SK-N-MC (cell line): ENCODE measurements at regions not wholly inside any gene's neighbourhood (a gene's known extent, or its start where the extent isn't known, plus 50 kb on each side); places are given as distances from the start of the nearest gene placed in this dataset.

ENCODE experiments used
- DNase-seq: peaks from one replicate; pipeline ENCODE4 v3.0.0-alpha.2; 2011; ENCODE audit warnings: low read depth, low spot score
- H3K27ac ChIP-seq: fragments of 200-600 bp; sonication (generic); 2 replicates; pipeline ENCODE4 v1.5.1; 2016; ENCODE audit warnings: mixed run types
- H3K36me3 ChIP-seq: fragments of 200-600 bp; sonication (generic); 2 replicates; pipeline ENCODE4 v1.6.1; 2017; ENCODE audit warnings: antibody characterized with exemption, low read length, mixed read lengths; ENCODE audit not compliant: insufficient read depth
- H3K4me3 ChIP-seq: fragments of 200-600 bp; sonication (generic); 2 replicates; pipeline ENCODE4 v1.5.1; 2016
- H3K9ac ChIP-seq: fragments of 200-600 bp; sonication (generic); 2 replicates; pipeline ENCODE4 v1.8.0; 2017; ENCODE audit warnings: mixed run types, mixed read lengths; ENCODE audit not compliant: insufficient read length
- H3K9me3 ChIP-seq: fragments of 200-600 bp; sonication (generic); 2 replicates; pipeline ENCODE4 v1.6.1; 2017; ENCODE audit warnings: low read depth, mild to moderate bottlenecking, antibody characterized with exemption, low read length, moderate library complexity, mixed read lengths
- EZH2 ChIP-seq: fragments of 200-600 bp; sonication (generic); IDR thresholded peaks from one replicate; pipeline ENCODE4 v1.6.1; 2017; ENCODE audit warnings: antibody characterized with exemption
- FOXP2 ChIP-seq: optimal IDR thresholded peaks from 2 replicates; pipeline ENCODE3; 2011; ENCODE audit warnings: mild to moderate bottlenecking, moderate library complexity; ENCODE audit not compliant: insufficient read depth; ENCODE audit errors: extremely low read length, control extremely low read depth
- POLR2AphosphoS5 ChIP-seq: IDR thresholded peaks from 2 replicates; pipeline ENCODE4 v1.6.1; 2012; ENCODE audit warnings: mild to moderate bottlenecking, low read depth, low read length, borderline replicate concordance

DNA sequence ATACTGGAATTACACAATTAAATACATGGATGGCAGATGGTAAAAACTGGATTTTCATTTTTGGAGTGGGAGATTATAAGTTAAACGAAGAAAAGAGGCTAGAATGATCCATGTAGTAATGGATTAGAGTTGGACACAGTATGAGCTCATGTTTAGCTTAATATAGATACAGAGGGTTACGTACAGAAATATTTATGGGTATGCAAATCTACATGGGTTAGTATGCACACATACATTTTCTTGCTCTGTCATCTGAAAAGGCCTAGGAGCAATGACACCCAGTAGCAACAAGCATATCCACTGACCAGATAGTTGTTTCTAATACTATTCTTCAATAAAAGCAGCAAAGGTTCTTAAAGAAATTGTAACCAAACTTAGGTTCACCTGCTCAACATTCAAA is 366.4 kb downstream of the SEMA3D start:
- no peak for TF ChIP-seq FOXP2
- no peak for TF ChIP-seq EZH2
- TF ChIP-seq POLR2AphosphoS5, result no peak
- H3K9me3 ChIP-seq, result no peaks in the 10 kb centered on the region
- H3K4me3 ChIP-seq, result no peak overlapping the region
- no peaks in the 10 kb centered on the region for H3K36me3 ChIP-seq
- H3K27ac ChIP-seq, result no peak overlapping the region
- H3K9ac ChIP-seq, result no peak overlapping the region
- no peak for DNase-seq

DNA sequence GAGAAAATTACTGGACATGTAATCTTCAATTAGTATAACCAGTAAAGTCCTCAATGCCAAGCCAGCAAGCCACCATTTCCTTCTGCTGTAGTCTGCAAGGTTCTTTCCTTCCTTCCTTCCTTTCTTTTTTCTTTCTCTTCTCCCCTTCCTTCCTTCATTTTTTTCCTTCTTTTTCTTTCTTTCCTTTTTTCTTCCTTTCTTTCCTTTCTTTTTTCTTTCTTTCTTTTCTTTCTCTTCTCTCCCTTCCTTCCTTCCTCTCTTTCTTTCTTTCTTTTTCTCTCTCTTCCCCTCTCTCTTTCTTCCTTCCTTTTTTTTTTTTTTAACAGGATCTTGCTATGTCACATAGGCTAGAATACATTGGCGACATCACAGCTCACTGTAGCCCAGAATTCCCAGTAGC is 369.8 kb downstream of the SEMA3D start:
- no peak for DNase-seq
- no peak for TF ChIP-seq EZH2
- TF ChIP-seq POLR2AphosphoS5, result no peak
- no peak for TF ChIP-seq FOXP2
- Histone ChIP-seq H3K27ac (no peak overlapping the region), H3K36me3 (no peaks in the 10 kb centered on the region), H3K4me3 (no peak overlapping the region), H3K9me3 (no peaks in the 10 kb centered on the region), H3K9ac (no peak overlapping the region)

DNA sequence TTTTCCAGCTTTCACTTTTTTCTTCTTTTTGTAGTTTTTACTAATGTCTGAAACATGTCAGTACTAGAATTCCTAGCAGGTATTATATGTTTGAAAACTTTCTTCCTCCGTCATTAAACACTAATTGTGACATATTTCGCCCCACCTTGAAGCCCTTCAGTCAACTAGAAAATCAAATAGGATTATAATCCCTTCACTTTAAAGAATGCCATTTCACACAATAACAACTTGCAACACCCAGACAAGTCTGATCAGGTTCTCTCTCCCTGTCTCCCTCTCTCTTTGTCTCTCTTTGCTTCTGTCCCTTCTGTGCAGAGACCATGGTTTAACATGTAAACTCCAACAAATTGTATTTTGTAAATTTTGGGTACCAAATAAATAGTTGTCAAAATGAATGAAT is 373.5 kb downstream of the SEMA3D start:
- TF ChIP-seq FOXP2, result no peak
- TF ChIP-seq EZH2, result no peak
- TF ChIP-seq POLR2AphosphoS5, result no peak
- Histone ChIP-seq H3K4me3 (no peak overlapping the region), H3K9ac (no peak overlapping the region), H3K36me3 (no peaks in the 10 kb centered on the region), H3K9me3 (no peaks in the 10 kb centered on the region), H3K27ac (no peak overlapping the region)
- no peak for DNase-seq

DNA sequence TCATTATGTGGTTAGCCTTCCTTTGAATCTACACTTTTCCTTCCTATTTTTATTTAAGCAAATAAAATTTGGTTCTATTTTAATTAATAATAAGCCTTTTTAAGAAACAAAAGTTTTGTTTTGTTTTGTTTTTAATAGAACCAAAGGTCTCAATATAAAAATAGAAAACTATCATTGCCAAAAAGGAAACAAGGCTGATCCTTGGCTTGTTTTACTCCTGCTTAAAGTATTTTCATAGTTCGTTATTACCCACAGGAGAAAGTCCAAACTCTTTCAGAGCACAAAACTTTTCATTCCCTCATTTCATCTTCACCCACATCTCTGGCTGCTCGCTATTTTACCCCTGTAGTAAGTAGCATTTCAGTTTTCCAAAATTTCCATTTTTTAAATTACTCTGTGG is 374.8 kb downstream of the SEMA3D start:
- DNase-seq, result no peak
- TF ChIP-seq EZH2 (no peak), POLR2AphosphoS5 (no peak), FOXP2 (no peak)
- Histone ChIP-seq H3K4me3 (no peak overlapping the region), H3K36me3 (no peaks in the 10 kb centered on the region), H3K9ac (no peak overlapping the region), H3K27ac (no peak overlapping the region), H3K9me3 (no peaks in the 10 kb centered on the region)

DNA sequence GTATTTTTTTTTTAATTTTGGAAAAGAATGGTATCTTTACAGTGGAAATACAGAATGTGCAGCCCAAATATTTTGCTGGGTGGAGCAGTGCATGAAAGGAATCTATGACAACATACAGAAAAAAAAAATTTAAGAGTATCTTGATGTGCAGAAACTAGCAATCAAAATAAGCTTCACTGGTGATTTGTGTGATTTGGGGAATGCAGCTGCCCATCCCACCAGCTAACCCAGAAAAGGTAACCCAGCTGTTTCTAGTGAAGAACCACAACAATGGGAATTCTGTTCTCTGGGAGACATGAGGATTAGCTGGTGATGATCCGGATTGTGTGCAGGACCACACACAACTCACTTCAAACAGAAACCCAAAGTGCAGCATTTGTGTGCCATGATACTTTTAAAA is 375.5 kb downstream of the SEMA3D start:
- no peak for DNase-seq
- TF ChIP-seq EZH2 (no peak), FOXP2 (no peak), POLR2AphosphoS5 (no peak)
- H3K9ac ChIP-seq, result no peak overlapping the region
- no peak overlapping the region for H3K27ac ChIP-seq
- no peaks in the 10 kb centered on the region for H3K36me3 ChIP-seq
- H3K9me3 ChIP-seq, result no peaks in the 10 kb centered on the region
- no peak overlapping the region for H3K4me3 ChIP-seq

DNA sequence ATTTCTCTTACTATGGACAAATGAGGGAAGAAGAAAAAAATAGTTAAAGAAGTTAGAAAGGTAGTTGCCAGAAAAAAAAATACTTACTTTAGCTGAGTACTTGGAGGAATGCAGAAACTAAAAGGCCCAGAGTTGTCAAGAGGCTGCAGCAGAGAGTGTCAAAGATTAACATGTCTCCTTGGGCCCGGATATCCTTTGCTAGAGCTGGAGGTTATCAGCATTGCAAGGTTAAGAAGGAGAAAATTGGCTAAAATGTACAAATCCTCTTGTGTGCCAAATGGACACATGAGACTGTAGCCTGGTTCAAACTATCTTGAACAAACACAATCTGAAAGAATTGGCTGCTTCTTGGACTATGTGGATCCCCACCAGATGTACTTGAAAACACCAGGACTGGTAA is 377.0 kb downstream of the SEMA3D start:
- Histone ChIP-seq H3K27ac (no peak overlapping the region), H3K4me3 (no peak overlapping the region), H3K9me3 (no peaks in the 10 kb centered on the region), H3K36me3 (no peaks in the 10 kb centered on the region), H3K9ac (no peak overlapping the region)
- no peak for DNase-seq
- TF ChIP-seq POLR2AphosphoS5 (no peak), EZH2 (no peak), FOXP2 (no peak)

DNA sequence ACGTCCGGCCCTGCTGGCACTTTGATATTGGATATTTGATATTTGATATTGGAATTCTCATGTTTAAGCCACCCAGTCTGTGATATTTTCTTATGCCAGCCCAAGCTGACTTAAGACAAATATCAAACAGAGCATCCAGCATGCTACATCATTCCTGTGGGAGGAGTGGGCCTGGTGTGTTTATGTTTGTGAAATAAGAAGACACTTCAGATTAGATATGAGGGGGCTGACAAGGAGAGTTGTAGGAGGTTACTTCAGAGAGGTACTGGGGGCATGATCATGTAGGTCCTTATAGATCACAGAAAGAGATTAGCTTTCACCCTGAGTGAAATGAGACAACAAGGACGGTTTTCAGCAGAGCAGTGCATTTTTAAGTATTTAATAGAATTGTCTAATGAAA is 382.9 kb downstream of the SEMA3D start:
- Histone ChIP-seq H3K27ac (no peak overlapping the region), H3K36me3 (no peaks in the 10 kb centered on the region), H3K4me3 (no peak overlapping the region), H3K9me3 (no peaks in the 10 kb centered on the region), H3K9ac (no peak overlapping the region)
- no peak for TF ChIP-seq POLR2AphosphoS5
- TF ChIP-seq EZH2, result no peak
- TF ChIP-seq FOXP2, result no peak
- no peak for DNase-seq

DNA sequence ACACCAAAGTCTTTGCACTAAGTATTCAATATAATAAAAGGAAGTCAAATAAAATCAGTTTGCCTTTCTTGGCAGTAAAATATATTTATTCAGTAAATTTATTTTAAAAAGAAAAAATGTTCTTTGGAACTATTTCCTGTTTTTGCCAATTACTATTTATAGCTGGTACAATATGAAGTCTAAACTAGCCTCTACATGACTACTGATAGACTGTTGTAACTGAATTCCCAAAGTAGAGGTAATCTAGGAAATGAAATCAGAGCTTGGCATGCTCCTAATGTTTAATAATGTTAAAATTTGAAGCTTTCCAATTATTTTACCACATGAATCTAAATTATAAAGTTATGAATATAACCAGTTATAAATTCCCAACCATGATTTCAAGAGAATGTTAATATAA is 385.5 kb downstream of the SEMA3D start:
- TF ChIP-seq POLR2AphosphoS5 (no peak), EZH2 (no peak), FOXP2 (no peak)
- H3K4me3 ChIP-seq, result no peak overlapping the region
- no peaks in the 10 kb centered on the region for H3K36me3 ChIP-seq
- DNase-seq, result no peak
- H3K9ac ChIP-seq, result no peak overlapping the region
- H3K27ac ChIP-seq, result no peak overlapping the region
- H3K9me3 ChIP-seq, result 0 out of 2 replicates have a peak, but pooled peaks cover 3% of the 10 kb centered on the region

DNA sequence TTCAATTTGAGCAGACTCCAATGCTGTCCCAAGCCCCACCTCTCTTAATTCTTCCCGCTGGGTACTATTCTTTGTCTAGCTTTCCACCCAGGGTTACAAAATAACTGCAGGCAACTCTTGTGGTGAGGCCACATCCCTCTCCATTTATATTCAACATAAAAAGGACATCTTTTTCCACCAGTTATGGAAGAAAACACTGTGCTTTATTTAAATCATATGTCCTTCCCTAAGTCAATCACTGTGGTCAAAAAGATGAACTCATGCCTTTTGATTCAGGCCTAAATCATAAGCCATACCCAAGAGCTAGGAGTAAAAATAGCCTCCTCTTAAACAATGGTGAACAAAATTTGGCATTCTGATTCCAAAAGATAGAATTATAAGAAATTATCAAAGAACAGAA is 386.0 kb downstream of the SEMA3D start:
- H3K36me3 ChIP-seq, result no peaks in the 10 kb centered on the region
- H3K4me3 ChIP-seq, result no peak overlapping the region
- DNase-seq, result no peak
- no peak overlapping the region for H3K27ac ChIP-seq
- TF ChIP-seq EZH2 (no peak), FOXP2 (no peak)
- H3K9me3 ChIP-seq, result 0 out of 2 replicates have a peak, but pooled peaks cover 3% of the 10 kb centered on the region
- no peak overlapping the region for H3K9ac ChIP-seq

DNA sequence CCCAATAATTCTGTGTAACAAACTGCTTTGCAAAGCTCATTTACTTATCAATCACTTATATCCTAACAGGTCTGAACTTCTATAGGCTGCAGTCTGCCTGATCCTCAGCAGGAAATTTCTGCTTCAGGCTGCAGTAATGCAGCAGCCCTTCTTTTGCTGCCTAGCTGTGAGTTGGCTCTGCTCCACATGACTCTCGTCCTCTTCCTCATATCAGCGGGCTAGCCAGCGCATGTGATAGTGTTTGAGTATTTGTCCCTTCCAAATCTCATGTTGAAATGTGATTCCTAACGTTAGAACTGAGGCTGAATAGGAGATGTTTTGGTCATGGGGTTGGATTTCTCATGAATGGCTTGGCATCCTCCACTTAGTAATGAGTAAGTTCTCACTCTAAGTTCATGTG is 387.8 kb downstream of the SEMA3D start:
- H3K9ac ChIP-seq, result no peak overlapping the region
- no peak overlapping the region for H3K4me3 ChIP-seq
- TF ChIP-seq FOXP2 (no peak), EZH2 (no peak), POLR2AphosphoS5 (no peak)
- H3K9me3 ChIP-seq, result 0 out of 2 replicates have a peak, but pooled peaks cover 3% of the 10 kb centered on the region
- DNase-seq, result no peak
- H3K36me3 ChIP-seq, result no peaks in the 10 kb centered on the region
- H3K27ac ChIP-seq, result no peak overlapping the region
